ENCODE measurements at regions not wholly inside any gene's neighbourhood (a gene's known extent, or its start where the extent isn't known, plus 50 kb on each side); places are given as distances from the start of the nearest gene placed in this dataset.

DNA sequence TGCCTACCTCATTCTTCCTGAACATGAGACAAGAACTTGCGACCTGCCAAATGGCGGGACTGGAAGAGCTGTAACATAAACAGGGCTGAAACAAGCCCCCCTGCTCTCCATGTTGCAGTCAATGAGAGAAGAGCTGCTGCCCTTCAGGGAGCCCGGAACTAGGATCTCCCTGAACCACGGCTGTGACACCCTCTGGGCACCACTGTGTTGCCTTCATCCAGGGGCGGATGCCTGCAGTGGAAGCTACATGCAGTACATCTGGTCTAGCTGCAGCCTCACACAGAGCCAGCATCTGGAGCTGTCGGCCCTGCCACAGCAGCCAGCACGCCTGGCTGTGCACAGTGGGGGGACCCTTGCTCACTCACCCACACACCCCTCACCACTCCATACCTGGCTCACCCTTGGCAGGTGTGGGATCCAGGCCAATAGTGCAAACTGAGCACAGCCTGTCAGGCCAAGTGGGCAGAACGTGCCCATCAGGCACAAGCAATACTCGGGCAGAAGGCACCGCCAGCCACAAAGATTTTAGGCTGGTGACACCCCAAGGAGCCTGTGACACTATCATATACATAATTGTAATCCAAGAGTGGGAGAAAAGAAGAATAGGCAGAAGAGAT lies 451.3 kb downstream of the HTR1B start:
- no peaks in the 10 kb centered on the region for H4K20me1 ChIP-seq (ENCODE audit: insufficient read depth, low read length)
- intact Hi-C loops (cut with micrococcal nuclease; ENCODE audit: unreplicated experiment) (no loop called here), in situ Hi-C loops (cut with HindIII; ENCODE audit: extremely low pct_ligation_motif_present, low pct_unique_long_range_greater_than_20kb) (no loop called here)
- H3K9ac ChIP-seq (ENCODE audit: insufficient read depth, low read depth, low read length) = no peak overlapping the region
- no peak for DNase-seq (ENCODE audit: low spot score)
- H3K36me3 ChIP-seq (replicated peaks in 1 of 2; ENCODE audit: control insufficient read depth in 1 of 2, insufficient read depth in 2 of 2, low read length in 2 of 2) = no peaks in the 10 kb centered on the region
- ChIA-PET CTCF (ENCODE audit: low intra/inter-chr PET ratio, low total read pairs) (no interaction called here), POLR2A (no interaction called here)
- FAIRE-seq = no peak
- H3K27me3 ChIP-seq (ENCODE audit: control insufficient read depth in 1 of 2, insufficient read depth in 2 of 2, low read length in 2 of 2) = no peaks in the 10 kb centered on the region
- no peak for ATAC-seq
- WGBS (ENCODE audit: low lambda C conversion rate) = 6% methylated on average over 6 of the region's 10 CpGs
- no TSS peak for BruUV-seq (replicated peaks)
- no peak overlapping the region for H2AFZ ChIP-seq (ENCODE audit: low read length)
- H3K27ac ChIP-seq (ENCODE audit: extremely low read length, insufficient read depth, low read length) = no peak overlapping the region
- H3K4me2 ChIP-seq (ENCODE audit: low read depth, low read length) = no peak overlapping the region
- H3K79me2 ChIP-seq (ENCODE audit: insufficient read depth, low read length) = no peaks in the 10 kb centered on the region
- no peaks in the 10 kb centered on the region for H3K4me1 ChIP-seq (ENCODE audit: insufficient read depth, low read length)
- no peak overlapping the region for H3K4me3 ChIP-seq (replicated peaks in 1 of 3; ENCODE audit: insufficient read depth in 1 of 3, low read depth in 2 of 3, low read length in 3 of 3)
- H3K9me3 ChIP-seq (ENCODE audit: low read length) = peaks cover 8% of the 10 kb centered on the region; the same call in 1 of the 2 replicates
- TF ChIP-seq SYNCRIP (IDR thresholded peaks at IDR 0.05; ENCODE audit: insufficient read depth, low read depth, low read length) (no peak), MTERF4 (CRISPR knock-in tag; IDR thresholded peaks at IDR 0.05) (no peak), ARID2 (CRISPR knock-in tag; IDR thresholded peaks at IDR 0.05; ENCODE audit: borderline replicate concordance) (no peak), ZSCAN9 (CRISPR knock-in tag; IDR thresholded peaks at IDR 0.05; ENCODE audit: borderline replicate concordance) (no peak), HOXA3 (CRISPR knock-in tag; IDR thresholded peaks at IDR 0.05) (no peak), PAX8 (CRISPR knock-in tag; IDR thresholded peaks at IDR 0.05; ENCODE audit: borderline replicate concordance) (no peak), ZBTB21 (CRISPR knock-in tag; IDR thresholded peaks at IDR 0.05) (no peak), RBM22 (optimal IDR thresholded peaks at IDR 0.05; ENCODE audit: low read length) (no peak), TSC22D2 (CRISPR knock-in tag; IDR thresholded peaks at IDR 0.05; ENCODE audit: borderline replicate concordance) (no peak)
- TF ChIP-seq, protein P1, sequence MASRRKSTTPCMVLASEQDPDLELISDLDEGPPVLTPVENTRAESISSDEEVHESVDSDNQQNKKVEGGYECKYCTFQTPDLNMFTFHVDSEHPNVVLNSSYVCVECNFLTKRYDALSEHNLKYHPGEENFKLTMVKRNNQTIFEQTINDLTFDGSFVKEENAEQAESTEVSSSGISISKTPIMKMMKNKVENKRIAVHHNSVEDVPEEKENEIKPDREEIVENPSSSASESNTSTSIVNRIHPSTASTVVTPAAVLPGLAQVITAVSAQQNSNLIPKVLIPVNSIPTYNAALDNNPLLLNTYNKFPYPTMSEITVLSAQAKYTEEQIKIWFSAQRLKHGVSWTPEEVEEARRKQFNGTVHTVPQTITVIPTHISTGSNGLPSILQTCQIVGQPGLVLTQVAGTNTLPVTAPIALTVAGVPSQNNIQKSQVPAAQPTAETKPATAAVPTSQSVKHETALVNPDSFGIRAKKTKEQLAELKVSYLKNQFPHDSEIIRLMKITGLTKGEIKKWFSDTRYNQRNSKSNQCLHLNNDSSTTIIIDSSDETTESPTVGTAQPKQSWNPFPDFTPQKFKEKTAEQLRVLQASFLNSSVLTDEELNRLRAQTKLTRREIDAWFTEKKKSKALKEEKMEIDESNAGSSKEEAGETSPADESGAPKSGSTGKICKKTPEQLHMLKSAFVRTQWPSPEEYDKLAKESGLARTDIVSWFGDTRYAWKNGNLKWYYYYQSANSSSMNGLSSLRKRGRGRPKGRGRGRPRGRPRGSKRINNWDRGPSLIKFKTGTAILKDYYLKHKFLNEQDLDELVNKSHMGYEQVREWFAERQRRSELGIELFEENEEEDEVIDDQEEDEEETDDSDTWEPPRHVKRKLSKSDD (CRISPR knock-in tag; IDR thresholded peaks at IDR 0.05; ENCODE audit: low read depth) = no peak
- TF ChIP-seq, protein P2, sequence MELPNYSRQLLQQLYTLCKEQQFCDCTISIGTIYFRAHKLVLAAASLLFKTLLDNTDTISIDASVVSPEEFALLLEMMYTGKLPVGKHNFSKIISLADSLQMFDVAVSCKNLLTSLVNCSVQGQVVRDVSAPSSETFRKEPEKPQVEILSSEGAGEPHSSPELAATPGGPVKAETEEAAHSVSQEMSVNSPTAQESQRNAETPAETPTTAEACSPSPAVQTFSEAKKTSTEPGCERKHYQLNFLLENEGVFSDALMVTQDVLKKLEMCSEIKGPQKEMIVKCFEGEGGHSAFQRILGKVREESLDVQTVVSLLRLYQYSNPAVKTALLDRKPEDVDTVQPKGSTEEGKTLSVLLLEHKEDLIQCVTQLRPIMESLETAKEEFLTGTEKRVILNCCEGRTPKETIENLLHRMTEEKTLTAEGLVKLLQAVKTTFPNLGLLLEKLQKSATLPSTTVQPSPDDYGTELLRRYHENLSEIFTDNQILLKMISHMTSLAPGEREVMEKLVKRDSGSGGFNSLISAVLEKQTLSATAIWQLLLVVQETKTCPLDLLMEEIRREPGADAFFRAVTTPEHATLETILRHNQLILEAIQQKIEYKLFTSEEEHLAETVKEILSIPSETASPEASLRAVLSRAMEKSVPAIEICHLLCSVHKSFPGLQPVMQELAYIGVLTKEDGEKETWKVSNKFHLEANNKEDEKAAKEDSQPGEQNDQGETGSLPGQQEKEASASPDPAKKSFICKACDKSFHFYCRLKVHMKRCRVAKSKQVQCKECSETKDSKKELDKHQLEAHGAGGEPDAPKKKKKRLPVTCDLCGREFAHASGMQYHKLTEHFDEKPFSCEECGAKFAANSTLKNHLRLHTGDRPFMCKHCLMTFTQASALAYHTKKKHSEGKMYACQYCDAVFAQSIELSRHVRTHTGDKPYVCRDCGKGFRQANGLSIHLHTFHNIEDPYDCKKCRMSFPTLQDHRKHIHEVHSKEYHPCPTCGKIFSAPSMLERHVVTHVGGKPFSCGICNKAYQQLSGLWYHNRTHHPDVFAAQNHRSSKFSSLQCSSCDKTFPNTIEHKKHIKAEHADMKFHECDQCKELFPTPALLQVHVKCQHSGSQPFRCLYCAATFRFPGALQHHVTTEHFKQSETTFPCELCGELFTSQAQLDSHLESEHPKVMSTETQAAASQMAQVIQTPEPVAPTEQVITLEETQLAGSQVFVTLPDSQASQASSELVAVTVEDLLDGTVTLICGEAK (IDR thresholded peaks at IDR 0.05) = no peak
- TF ChIP-seq, protein P2 (CRISPR knock-in tag; IDR thresholded peaks at IDR 0.05) = no peak

Data from HepG2 (cell line).